GM12892 (cell line): ENCODE measurements at regions not wholly inside any gene's neighbourhood (a gene's known extent, or its start where the extent isn't known, plus 50 kb on each side); places are given as distances from the start of the nearest gene placed in this dataset.

Experiments used
- POLR2A ChIP-seq: IDR thresholded peaks from 2 replicates; pipeline ENCODE4 v1.6.1; 2011; ENCODE audit warnings: low read depth, low read length, control low read depth
- POLR2AphosphoS5 ChIP-seq: IDR thresholded peaks from 2 replicates; pipeline ENCODE4 v1.6.1; 2011; ENCODE audit warnings: low read depth, low read length, control low read depth

GRCh38 chr3:175865724-175866123 lies 1006.6 kb downstream of the NAALADL2 start:
- TF ChIP-seq POLR2A = no peak
- no peak for TF ChIP-seq POLR2AphosphoS5
